Stimulated activated memory B cell treated with anti-CD40 and anti-IgM and Interleukin-4, amounts not matched to agents 10 μg/mL and 1 μg/mL and 100 μg/mL, for 72 hours (primary cell): ENCODE measurements at regions not wholly inside any gene's neighbourhood (a gene's known extent, or its start where the extent isn't known, plus 50 kb on each side); places are given as distances from the start of the nearest gene placed in this dataset.
"Not testable (repeated sequence)": the region's sequence is repeated elsewhere in the genome, so short reads cannot be mapped to it uniquely, and the experiment has no call there.

ENCODE experiments used
- ATAC-seq: fragments of 150-1000 bp; cut with Tn5 transposase; 2 replicates; pipeline ENCODE4 v1.10.0; 2021
- H3K27ac Mint-ChIP-seq: one replicate; pipeline ENCODE4 v1.8.0; 2022; ENCODE audit warnings: mild to moderate bottlenecking, mixed read lengths
- H3K27me3 Mint-ChIP-seq: one replicate; pipeline ENCODE4 v1.8.0; 2022; ENCODE audit warnings: mixed read lengths
- H3K36me3 Mint-ChIP-seq: one replicate; pipeline ENCODE4 v1.8.0; 2022; ENCODE audit warnings: mixed read lengths
- H3K4me1 Mint-ChIP-seq: one replicate; pipeline ENCODE4 v1.8.0; 2022; ENCODE audit warnings: mixed read lengths
- H3K4me3 Mint-ChIP-seq: one replicate; pipeline ENCODE4 v1.8.0; 2022; ENCODE audit warnings: mild to moderate bottlenecking, moderate library complexity, mixed read lengths
- H3K9me3 Mint-ChIP-seq: one replicate; pipeline ENCODE4 v1.8.0; 2022; ENCODE audit warnings: mixed read lengths

DNA sequence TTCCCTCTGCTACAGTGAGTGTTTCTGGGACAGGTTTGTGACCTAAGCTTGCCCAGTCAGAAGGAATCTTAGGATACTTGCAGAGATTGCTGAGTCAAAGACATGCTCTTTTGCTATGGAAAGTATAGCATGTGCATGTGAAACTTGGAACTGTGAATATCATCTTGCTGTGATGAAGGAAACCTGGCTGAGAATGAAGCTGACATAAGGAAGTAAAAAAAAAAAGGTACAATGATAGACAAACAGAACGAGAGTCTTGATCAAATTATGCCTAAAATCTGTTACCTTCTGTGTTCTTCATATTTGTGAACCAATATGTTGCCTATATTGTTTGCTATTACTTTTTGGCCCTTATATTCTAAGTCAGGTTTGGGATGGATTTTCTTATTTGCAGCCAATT is 525.7 kb downstream of the NPIPA7 start:
- Mint-ChIP-seq H3K9me3 (peaks cover 16% of the 10 kb centered on the region), H3K4me3 (no peak overlapping the region), H3K27ac (no peak overlapping the region), H3K36me3 (peaks cover 6% of the 10 kb centered on the region), H3K4me1 (peaks cover 7% of the 10 kb centered on the region), H3K27me3 (peaks cover 15% of the 10 kb centered on the region)
- no peak for ATAC-seq

- H3K9me3 Mint-ChIP-seq: peaks cover 6% of the 10 kb centered on the region
- H3K27ac Mint-ChIP-seq: no peak overlapping the region
- peaks cover 5% of the 10 kb centered on the region for H3K36me3 Mint-ChIP-seq
- H3K4me3 Mint-ChIP-seq: no peak overlapping the region
- H3K4me1 Mint-ChIP-seq: peaks cover 7% of the 10 kb centered on the region
- no peak for ATAC-seq
- H3K27me3 Mint-ChIP-seq: peaks cover 15% of the 10 kb centered on the region
These were observed 526.9 kb downstream of the NPIPA7 start for GRCh38 chr16:16905850-16906249.

GRCh38 chr16:16907089-16907488 is 528.1 kb downstream of the NPIPA7 start:
- H3K4me3 Mint-ChIP-seq: no peak overlapping the region
- H3K4me1 Mint-ChIP-seq: peaks cover 7% of the 10 kb centered on the region
- peaks cover 15% of the 10 kb centered on the region for H3K27me3 Mint-ChIP-seq
- no peaks in the 10 kb centered on the region for H3K36me3 Mint-ChIP-seq
- ATAC-seq: no peak
- H3K27ac Mint-ChIP-seq: no peak overlapping the region
- peaks cover 5% of the 10 kb centered on the region for H3K9me3 Mint-ChIP-seq

GRCh38 chr16:16908077-16908476 is 529.1 kb downstream of the NPIPA7 start:
- Mint-ChIP-seq H3K4me3 (no peak overlapping the region), H3K27ac (peak overlapping the region; percentile 15), H3K27me3 (peaks cover 15% of the 10 kb centered on the region), H3K4me1 (peaks cover 7% of the 10 kb centered on the region), H3K9me3 (peaks cover 5% of the 10 kb centered on the region), H3K36me3 (no peaks in the 10 kb centered on the region)
- peak; percentile 70 for ATAC-seq

- peaks cover 5% of the 10 kb centered on the region for H3K9me3 Mint-ChIP-seq
- H3K27me3 Mint-ChIP-seq: peaks cover 15% of the 10 kb centered on the region
- peaks cover 7% of the 10 kb centered on the region for H3K4me1 Mint-ChIP-seq
- no peaks in the 10 kb centered on the region for H3K36me3 Mint-ChIP-seq
- peak overlapping the region; percentile 15 for H3K27ac Mint-ChIP-seq
- H3K4me3 Mint-ChIP-seq: no peak overlapping the region
- ATAC-seq: no peak
These were observed 530.2 kb downstream of the NPIPA7 start for GRCh38 chr16:16909126-16909525.

DNA sequence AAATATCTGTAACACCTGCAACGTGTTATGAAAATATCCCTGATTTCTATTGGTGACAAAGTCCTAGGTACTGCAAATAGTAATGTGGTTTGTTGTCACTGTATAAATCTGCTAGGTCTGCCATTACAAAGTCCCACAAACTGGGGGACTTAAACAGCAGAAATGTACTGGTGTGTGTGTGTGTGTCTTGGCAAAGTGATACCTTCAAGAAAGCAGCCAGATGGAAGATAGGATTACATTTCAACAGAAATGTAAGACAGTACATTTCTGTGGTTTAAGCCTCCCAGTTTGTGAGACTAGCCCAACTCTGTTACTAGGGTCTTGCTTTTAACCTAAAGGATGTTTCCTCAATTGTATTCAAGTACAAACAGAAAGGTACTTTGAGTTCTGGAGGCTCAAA is 531.7 kb downstream of the NPIPA7 start:
- H3K36me3 Mint-ChIP-seq: no peaks in the 10 kb centered on the region
- ATAC-seq: no peak

DNA sequence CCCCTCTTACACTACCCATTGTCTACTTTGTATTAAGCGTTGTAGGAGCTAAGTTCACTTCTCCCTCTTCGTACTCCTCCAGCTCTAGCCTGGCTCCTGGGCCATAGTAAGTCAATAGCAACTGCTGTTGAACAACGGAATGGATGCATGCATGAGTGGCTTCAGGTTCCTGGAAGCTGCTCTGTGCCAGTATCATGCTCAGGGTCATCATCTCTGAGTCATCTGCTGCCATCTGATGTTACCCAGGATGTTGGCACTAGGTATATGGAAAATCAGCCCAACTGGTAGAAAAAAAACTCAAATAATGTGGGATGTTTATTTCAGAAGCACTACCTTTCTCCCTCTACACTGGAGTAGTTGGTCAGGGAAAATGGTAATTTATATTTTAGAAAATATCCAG is 536.8 kb downstream of the NPIPA7 start:
- no peak for ATAC-seq
- Mint-ChIP-seq H3K27ac (no peak overlapping the region), H3K9me3 (peaks cover 5% of the 10 kb centered on the region), H3K4me1 (no peaks in the 10 kb centered on the region), H3K36me3 (no peaks in the 10 kb centered on the region), H3K27me3 (peaks cover 19% of the 10 kb centered on the region), H3K4me3 (no peak overlapping the region)

More for the DNA sequence above, 531.7 kb downstream of the NPIPA7 start:
- H3K27ac Mint-ChIP-seq: no peak overlapping the region
- H3K9me3 Mint-ChIP-seq: peaks cover 5% of the 10 kb centered on the region
- H3K4me1 Mint-ChIP-seq: peaks cover 7% of the 10 kb centered on the region
- peaks cover 15% of the 10 kb centered on the region for H3K27me3 Mint-ChIP-seq
- no peak overlapping the region for H3K4me3 Mint-ChIP-seq

DNA sequence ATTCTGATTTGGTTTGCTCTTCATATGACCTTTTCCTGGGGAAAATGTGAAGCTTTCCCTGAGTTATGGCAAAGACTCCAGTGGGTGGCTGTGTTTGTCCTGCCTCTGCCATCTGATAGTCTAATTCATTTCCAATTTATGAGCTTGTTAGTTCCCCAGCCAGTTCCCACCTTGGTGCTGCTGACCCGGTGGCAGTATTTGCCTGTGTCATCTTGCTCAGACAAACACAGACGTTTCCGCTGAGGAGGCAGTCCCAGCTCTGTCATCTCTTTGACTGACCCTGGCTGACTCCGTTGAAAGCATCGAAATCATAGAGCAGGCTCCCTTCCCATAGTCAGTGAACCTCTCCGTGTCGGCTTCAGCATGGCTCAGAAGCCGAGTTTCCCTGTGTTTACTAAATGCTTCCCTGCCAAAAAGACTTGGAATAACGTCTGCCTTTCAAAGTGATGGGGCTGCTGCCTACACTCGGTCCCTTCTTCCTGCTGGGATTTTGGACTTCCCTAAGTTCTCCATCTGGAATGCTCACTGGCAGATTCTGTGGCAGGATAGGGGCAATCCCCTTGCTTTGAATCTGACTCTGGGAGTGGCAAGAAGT is 538.3 kb downstream of the NPIPA7 start:
- Mint-ChIP-seq H3K36me3 (no peaks in the 10 kb centered on the region), H3K4me3 (no peak overlapping the region), H3K4me1 (no peaks in the 10 kb centered on the region), H3K27ac (no peak overlapping the region), H3K27me3 (peaks cover 19% of the 10 kb centered on the region), H3K9me3 (peaks cover under 1% of the 10 kb centered on the region)
- no peak for ATAC-seq

DNA sequence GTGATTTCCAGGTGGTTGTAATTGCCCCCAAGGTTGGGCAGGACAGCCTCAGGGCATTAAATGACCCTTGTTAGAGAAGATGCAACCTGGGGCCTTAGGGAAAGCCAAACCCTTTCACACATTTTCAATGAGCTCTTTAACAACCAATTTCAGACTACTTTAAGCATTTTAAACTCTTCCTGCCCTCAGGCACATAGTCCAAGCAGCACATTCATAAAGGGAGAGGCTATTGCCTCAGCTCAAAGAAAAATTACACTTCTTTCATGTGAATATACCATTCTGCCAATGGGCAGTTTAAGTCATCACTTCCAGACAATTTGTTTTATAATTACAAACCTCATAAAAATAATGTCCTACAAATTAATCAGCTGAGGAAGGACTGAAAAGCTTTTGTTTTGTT is 544.5 kb downstream of the NPIPA7 start:
- Mint-ChIP-seq H3K4me1 (no peaks in the 10 kb centered on the region), H3K4me3 (no peak overlapping the region), H3K36me3 (no peaks in the 10 kb centered on the region), H3K27me3 (peaks cover 13% of the 10 kb centered on the region), H3K9me3 (peaks cover 6% of the 10 kb centered on the region), H3K27ac (no peak overlapping the region)
- ATAC-seq: no peak

GRCh38 chr16:16924613-16925012 is 545.7 kb downstream of the NPIPA7 start:
- H3K36me3 Mint-ChIP-seq: no peaks in the 10 kb centered on the region
- ATAC-seq: no peak

GRCh38 chr16:16925432-16925831 is 545.3 kb downstream of the XYLT1 start:
- H3K27ac Mint-ChIP-seq: no peak overlapping the region
- no peaks in the 10 kb centered on the region for H3K4me1 Mint-ChIP-seq
- H3K27me3 Mint-ChIP-seq: no peaks in the 10 kb centered on the region
- peaks cover 6% of the 10 kb centered on the region for H3K9me3 Mint-ChIP-seq
- no peak for ATAC-seq
- H3K4me3 Mint-ChIP-seq: no peak overlapping the region
- H3K36me3 Mint-ChIP-seq: no peaks in the 10 kb centered on the region

More at GRCh38 chr16:16924613-16925012, 545.7 kb downstream of the NPIPA7 start:
- Mint-ChIP-seq H3K4me1 (no peaks in the 10 kb centered on the region), H3K27ac (no peak overlapping the region), H3K4me3 (no peak overlapping the region), H3K9me3 (peaks cover 6% of the 10 kb centered on the region), H3K27me3 (peaks cover 7% of the 10 kb centered on the region)

DNA sequence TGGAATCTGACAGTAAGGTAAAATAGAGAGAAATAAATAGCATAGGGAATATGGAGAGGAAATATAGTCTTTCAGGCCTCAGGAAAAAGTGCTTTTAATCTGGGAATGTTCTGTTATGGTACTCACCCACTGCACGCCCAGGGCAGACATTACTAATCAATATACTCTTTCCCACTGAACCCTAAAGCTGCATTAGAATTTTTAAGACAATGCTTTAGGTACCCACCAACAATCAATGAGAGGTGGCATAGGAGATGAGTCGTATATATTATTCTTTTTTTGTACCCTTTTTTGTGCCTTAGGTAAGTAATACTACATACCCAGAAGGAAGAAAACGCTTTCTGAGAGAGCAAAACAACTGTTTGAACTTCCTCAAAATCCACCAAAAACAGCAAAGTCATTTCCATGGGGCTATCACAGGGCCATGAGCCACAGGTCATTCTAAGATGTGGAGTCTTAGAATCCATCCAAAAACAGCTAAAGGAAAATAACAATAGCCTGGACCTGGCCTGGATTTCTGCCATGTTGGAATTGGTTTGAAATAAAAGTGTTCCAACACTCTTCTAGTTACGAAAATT is 542.1 kb downstream of the XYLT1 start:
- Mint-ChIP-seq H3K27me3 (no peaks in the 10 kb centered on the region), H3K4me3 (no peak overlapping the region), H3K27ac (no peak overlapping the region), H3K36me3 (no peaks in the 10 kb centered on the region), H3K9me3 (peaks cover 6% of the 10 kb centered on the region), H3K4me1 (no peaks in the 10 kb centered on the region)
- no peak for ATAC-seq

GRCh38 chr16:16930309-16931000 is 540.3 kb downstream of the XYLT1 start:
- Mint-ChIP-seq H3K27ac (no peak overlapping the region), H3K9me3 (peaks cover 3% of the 10 kb centered on the region), H3K4me1 (no peaks in the 10 kb centered on the region), H3K4me3 (no peak overlapping the region), H3K36me3 (no peaks in the 10 kb centered on the region), H3K27me3 (no peaks in the 10 kb centered on the region)
- ATAC-seq: no peak

GRCh38 chr16:16933861-16934260 is 536.9 kb downstream of the XYLT1 start:
- H3K4me1 Mint-ChIP-seq: no peaks in the 10 kb centered on the region
- no peak overlapping the region for H3K4me3 Mint-ChIP-seq
- H3K27me3 Mint-ChIP-seq: no peaks in the 10 kb centered on the region
- H3K27ac Mint-ChIP-seq: no peak overlapping the region
- no peaks in the 10 kb centered on the region for H3K36me3 Mint-ChIP-seq
- no peaks in the 10 kb centered on the region for H3K9me3 Mint-ChIP-seq
- ATAC-seq: no peak

- Mint-ChIP-seq H3K4me1 (no peaks in the 10 kb centered on the region), H3K27ac (no peak overlapping the region), H3K4me3 (no peak overlapping the region), H3K27me3 (no peaks in the 10 kb centered on the region), H3K9me3 (no peaks in the 10 kb centered on the region), H3K36me3 (no peaks in the 10 kb centered on the region)
- ATAC-seq: no peak
These were observed 536.1 kb downstream of the XYLT1 start for GRCh38 chr16:16934660-16935059.

DNA sequence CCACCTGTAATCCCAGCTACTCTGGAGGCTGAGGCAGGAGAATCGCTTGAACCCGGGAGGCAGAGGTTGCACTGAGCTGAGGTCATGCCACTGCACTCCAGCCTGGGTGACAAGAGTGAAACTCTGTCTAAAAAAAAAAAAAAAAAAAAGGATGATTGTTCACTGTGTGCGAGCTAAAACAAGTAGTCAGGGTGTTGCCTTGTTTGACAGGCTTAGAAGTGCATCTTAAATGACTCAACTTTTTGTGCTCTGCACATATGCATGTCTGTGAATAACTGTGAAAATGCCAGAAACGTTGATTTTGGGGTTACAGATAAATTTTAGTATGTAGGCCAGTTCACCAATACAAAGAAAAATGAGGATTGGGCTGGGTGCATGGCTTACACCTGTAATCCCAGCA is 534.9 kb downstream of the XYLT1 start:
- H3K4me3 Mint-ChIP-seq, H3K27me3 Mint-ChIP-seq, H3K27ac Mint-ChIP-seq, ATAC-seq, H3K9me3 Mint-ChIP-seq, H3K36me3 Mint-ChIP-seq, H3K4me1 Mint-ChIP-seq: not testable (repeated sequence)
